HEK293 (cell line): ENCODE measurements at regions not wholly inside any gene's neighbourhood (a gene's known extent, or its start where the extent isn't known, plus 50 kb on each side); places are given as distances from the start of the nearest gene placed in this dataset.

Source experiments
- CTCF ChIA-PET: fragments of 350-600 bp; formaldehyde crosslinking; extraction: SDS; loops from one replicate; lab custom pipeline; 2021; ENCODE audit warnings: antibody characterized with exemption; lab: Yijun Ruan, JAX
- POLR2A ChIA-PET: fragments of 300-600 bp; formaldehyde crosslinking; extraction: SDS; loops from one replicate; lab custom pipeline; 2020; ENCODE audit warnings: antibody characterized with exemption, inconsistent platforms; lab: Yijun Ruan, JAX
- H3K27ac ChIP-seq: fragments of 200-500 bp; sonication (Bioruptor generic); 2 replicates; pipeline ENCODE4 v1.5.1; 2014; ENCODE audit warnings: low read depth, low read length, control low read depth, inconsistent platforms; ENCODE audit errors: extremely low read depth
- H3K36me3 ChIP-seq, 2 experiments: fragments of 200-500 bp in 1 of 2; sonication (Bioruptor generic) in 1 of 2; 1 replicate in 1 of 2; 2 replicates in 1 of 2; pipeline ENCODE4 v1.5.1; 2014 to 2017; ENCODE audit warnings: inconsistent platforms in 2 of 2, low read length in 2 of 2; ENCODE audit not compliant: control insufficient read depth in 2 of 2, insufficient read depth in 1 of 2
- H3K4me1 ChIP-seq: fragments of 200-500 bp; sonication (Bioruptor generic); 2 replicates; pipeline ENCODE4 v1.5.1; 2014; ENCODE audit warnings: mild to moderate bottlenecking, low read length, inconsistent platforms; ENCODE audit not compliant: control insufficient read depth, insufficient read depth
- H3K4me3 ChIP-seq: 2 replicates; pipeline ENCODE4 v1.5.1; 2011; ENCODE audit warnings: low read depth, mild to moderate bottlenecking, control low read depth, low read length, moderate library complexity
- H3K9me3 ChIP-seq: fragments of 200-500 bp; sonication (Bioruptor generic); 2 replicates; pipeline ENCODE4 v1.5.1; 2014; ENCODE audit warnings: low read depth, low read length, inconsistent platforms; ENCODE audit not compliant: control insufficient read depth, insufficient read depth
- GLI4 ChIP-seq: fragments of 450-650 bp; formaldehyde crosslinking; IDR thresholded peaks from 2 replicates; pipeline ENCODE4 v1.5.1; 2016; ENCODE audit warnings: missing biosample characterization, missing genetic modification characterization
- HOXA7 ChIP-seq: sonication (generic); formaldehyde crosslinking; IDR thresholded peaks from 2 replicates; pipeline ENCODE4 v1.8.1; 2022; ENCODE audit warnings: missing genetic modification reagents, borderline replicate concordance
- KLF9 ChIP-seq: fragments of 450-650 bp; formaldehyde crosslinking; IDR thresholded peaks from 2 replicates; pipeline ENCODE4 v1.5.1; 2016; ENCODE audit warnings: missing biosample characterization, missing genetic modification characterization, low read depth
- REPIN1 ChIP-seq: fragments of 450-650 bp; formaldehyde crosslinking; IDR thresholded peaks from 2 replicates; pipeline ENCODE4 v1.5.1; 2017; ENCODE audit warnings: missing biosample characterization, missing genetic modification characterization, low read depth
- ZFP69B ChIP-seq: fragments of 450-650 bp; formaldehyde crosslinking; IDR thresholded peaks from 2 replicates; pipeline ENCODE4 v1.5.1; 2016; ENCODE audit warnings: missing biosample characterization, missing genetic modification characterization
- ZNF133 ChIP-seq: fragments of 450-650 bp; formaldehyde crosslinking; IDR thresholded peaks from 2 replicates; pipeline ENCODE4 v1.5.1; 2016; ENCODE audit warnings: missing biosample characterization, missing genetic modification characterization
- ZNF138 ChIP-seq: fragments of 450-650 bp; formaldehyde crosslinking; IDR thresholded peaks from 2 replicates; pipeline ENCODE4 v1.5.1; 2016; ENCODE audit warnings: missing biosample characterization, missing genetic modification characterization, borderline replicate concordance
- ZNF211 ChIP-seq: fragments of 450-650 bp; formaldehyde crosslinking; IDR thresholded peaks from 2 replicates; pipeline ENCODE4 v1.5.1; 2016; ENCODE audit warnings: low read depth, missing biosample characterization, missing genetic modification characterization
- ZNF416 ChIP-seq: fragments of 450-650 bp; formaldehyde crosslinking; IDR thresholded peaks from 2 replicates; pipeline ENCODE4 v1.5.1; 2016; ENCODE audit warnings: missing biosample characterization, missing genetic modification characterization
- ZNF423 ChIP-seq: fragments of 450-650 bp; formaldehyde crosslinking; IDR thresholded peaks from 2 replicates; pipeline ENCODE4 v1.5.1; 2016; ENCODE audit warnings: missing biosample characterization, missing genetic modification characterization
- ZNF514 ChIP-seq: fragments of 450-650 bp; formaldehyde crosslinking; IDR thresholded peaks from 2 replicates; pipeline ENCODE4 v1.5.1; 2016; ENCODE audit warnings: missing biosample characterization, missing genetic modification characterization
- ZNF548 ChIP-seq: fragments of 450-650 bp; formaldehyde crosslinking; IDR thresholded peaks from 2 replicates; pipeline ENCODE4 v1.5.1; 2016; ENCODE audit warnings: missing biosample characterization, missing genetic modification characterization
- ZNF610 ChIP-seq: fragments of 450-650 bp; formaldehyde crosslinking; IDR thresholded peaks from 2 replicates; pipeline ENCODE4 v1.5.1; 2016; ENCODE audit warnings: missing biosample characterization, missing genetic modification characterization, borderline replicate concordance
- ZNF621 ChIP-seq: fragments of 450-650 bp; formaldehyde crosslinking; IDR thresholded peaks from 2 replicates; pipeline ENCODE4 v1.5.1; 2017; ENCODE audit warnings: missing biosample characterization, missing genetic modification characterization
- ZNF776 ChIP-seq: fragments of 450-650 bp; formaldehyde crosslinking; IDR thresholded peaks from 2 replicates; pipeline ENCODE4 v1.5.0; 2017; ENCODE audit warnings: missing biosample characterization, missing genetic modification characterization, borderline replicate concordance
- TF ChIP-seq, protein P1 (sequence below): fragments of 450-650 bp; formaldehyde crosslinking; IDR thresholded peaks from 2 replicates; pipeline ENCODE4 v1.5.1; 2016; ENCODE audit warnings: missing biosample characterization, missing genetic modification characterization
- TF ChIP-seq, protein P2 (sequence below): fragments of 450-650 bp; formaldehyde crosslinking; conservative IDR thresholded peaks from 2 replicates; pipeline ENCODE4 v1.5.1; 2016; ENCODE audit warnings: low read depth, missing biosample characterization, missing genetic modification characterization
- TF ChIP-seq, protein P3 (sequence below): fragments of 450-650 bp; formaldehyde crosslinking; IDR thresholded peaks from 2 replicates; pipeline ENCODE4 v1.5.1; 2016; ENCODE audit warnings: missing biosample characterization, missing genetic modification characterization
- TF ChIP-seq, protein P4 (sequence below): fragments of 450-650 bp; formaldehyde crosslinking; IDR thresholded peaks from 2 replicates; pipeline ENCODE4 v1.5.1; 2016; ENCODE audit warnings: missing biosample characterization, missing genetic modification characterization
- TF ChIP-seq, protein P5 (sequence below): fragments of 450-650 bp; formaldehyde crosslinking; IDR thresholded peaks from 2 replicates; pipeline ENCODE4 v1.5.1; 2016; ENCODE audit warnings: missing biosample characterization, missing genetic modification characterization

DNA sequence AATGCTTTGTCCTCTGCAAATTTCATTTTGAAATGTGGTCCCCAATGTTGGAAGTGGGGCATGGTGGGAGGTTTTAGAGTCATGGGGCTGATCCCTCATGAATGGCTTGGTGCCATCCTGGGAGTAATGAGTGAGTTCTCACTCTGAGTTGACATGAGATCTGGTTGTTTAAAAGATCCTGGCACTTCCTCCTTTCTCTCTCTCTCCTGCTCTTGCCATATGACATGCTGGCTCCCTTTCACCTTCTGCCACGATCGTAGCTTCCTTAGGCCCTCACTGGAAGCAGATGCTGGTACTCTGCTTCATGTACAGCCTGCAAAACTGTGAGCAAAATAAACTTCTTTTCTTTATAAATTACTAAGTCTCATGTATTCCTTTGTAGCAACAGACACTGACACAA is 262.0 kb downstream of the IL15 start:
- no peak for TF ChIP-seq ZNF548 (tag by site-specific recombination)
- no peak for TF ChIP-seq KLF9 (tag by site-specific recombination)
- TF ChIP-seq, protein P1, sequence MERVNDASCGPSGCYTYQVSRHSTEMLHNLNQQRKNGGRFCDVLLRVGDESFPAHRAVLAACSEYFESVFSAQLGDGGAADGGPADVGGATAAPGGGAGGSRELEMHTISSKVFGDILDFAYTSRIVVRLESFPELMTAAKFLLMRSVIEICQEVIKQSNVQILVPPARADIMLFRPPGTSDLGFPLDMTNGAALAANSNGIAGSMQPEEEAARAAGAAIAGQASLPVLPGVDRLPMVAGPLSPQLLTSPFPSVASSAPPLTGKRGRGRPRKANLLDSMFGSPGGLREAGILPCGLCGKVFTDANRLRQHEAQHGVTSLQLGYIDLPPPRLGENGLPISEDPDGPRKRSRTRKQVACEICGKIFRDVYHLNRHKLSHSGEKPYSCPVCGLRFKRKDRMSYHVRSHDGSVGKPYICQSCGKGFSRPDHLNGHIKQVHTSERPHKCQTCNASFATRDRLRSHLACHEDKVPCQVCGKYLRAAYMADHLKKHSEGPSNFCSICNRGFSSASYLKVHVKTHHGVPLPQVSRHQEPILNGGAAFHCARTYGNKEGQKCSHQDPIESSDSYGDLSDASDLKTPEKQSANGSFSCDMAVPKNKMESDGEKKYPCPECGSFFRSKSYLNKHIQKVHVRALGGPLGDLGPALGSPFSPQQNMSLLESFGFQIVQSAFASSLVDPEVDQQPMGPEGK (tag by site-specific recombination), result no peak
- TF ChIP-seq, protein P2, sequence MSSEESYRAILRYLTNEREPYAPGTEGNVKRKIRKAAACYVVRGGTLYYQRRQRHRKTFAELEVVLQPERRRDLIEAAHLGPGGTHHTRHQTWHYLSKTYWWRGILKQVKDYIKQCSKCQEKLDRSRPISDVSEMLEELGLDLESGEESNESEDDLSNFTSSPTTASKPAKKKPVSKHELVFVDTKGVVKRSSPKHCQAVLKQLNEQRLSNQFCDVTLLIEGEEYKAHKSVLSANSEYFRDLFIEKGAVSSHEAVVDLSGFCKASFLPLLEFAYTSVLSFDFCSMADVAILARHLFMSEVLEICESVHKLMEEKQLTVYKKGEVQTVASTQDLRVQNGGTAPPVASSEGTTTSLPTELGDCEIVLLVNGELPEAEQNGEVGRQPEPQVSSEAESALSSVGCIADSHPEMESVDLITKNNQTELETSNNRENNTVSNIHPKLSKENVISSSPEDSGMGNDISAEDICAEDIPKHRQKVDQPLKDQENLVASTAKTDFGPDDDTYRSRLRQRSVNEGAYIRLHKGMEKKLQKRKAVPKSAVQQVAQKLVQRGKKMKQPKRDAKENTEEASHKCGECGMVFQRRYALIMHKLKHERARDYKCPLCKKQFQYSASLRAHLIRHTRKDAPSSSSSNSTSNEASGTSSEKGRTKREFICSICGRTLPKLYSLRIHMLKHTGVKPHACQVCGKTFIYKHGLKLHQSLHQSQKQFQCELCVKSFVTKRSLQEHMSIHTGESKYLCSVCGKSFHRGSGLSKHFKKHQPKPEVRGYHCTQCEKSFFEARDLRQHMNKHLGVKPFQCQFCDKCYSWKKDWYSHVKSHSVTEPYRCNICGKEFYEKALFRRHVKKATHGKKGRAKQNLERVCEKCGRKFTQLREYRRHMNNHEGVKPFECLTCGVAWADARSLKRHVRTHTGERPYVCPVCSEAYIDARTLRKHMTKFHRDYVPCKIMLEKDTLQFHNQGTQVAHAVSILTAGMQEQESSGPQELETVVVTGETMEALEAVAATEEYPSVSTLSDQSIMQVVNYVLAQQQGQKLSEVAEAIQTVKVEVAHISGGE (tag by site-specific recombination), result no peak
- no peak for TF ChIP-seq ZNF211 (tag by site-specific recombination)
- no peak for TF ChIP-seq HOXA7
- no peak for TF ChIP-seq ZNF423 (tag by site-specific recombination)
- no peak for TF ChIP-seq ZNF610 (tag by site-specific recombination)
- no peak for TF ChIP-seq ZNF138
- TF ChIP-seq, protein P3, sequence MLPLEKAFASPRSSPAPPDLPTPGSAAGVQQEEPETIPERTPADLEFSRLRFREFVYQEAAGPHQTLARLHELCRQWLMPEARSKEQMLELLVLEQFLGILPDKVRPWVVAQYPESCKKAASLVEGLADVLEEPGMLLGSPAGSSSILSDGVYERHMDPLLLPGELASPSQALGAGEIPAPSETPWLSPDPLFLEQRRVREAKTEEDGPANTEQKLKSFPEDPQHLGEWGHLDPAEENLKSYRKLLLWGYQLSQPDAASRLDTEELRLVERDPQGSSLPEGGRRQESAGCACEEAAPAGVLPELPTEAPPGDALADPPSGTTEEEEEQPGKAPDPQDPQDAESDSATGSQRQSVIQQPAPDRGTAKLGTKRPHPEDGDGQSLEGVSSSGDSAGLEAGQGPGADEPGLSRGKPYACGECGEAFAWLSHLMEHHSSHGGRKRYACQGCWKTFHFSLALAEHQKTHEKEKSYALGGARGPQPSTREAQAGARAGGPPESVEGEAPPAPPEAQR, result no peak
- TF ChIP-seq ZNF621 (tag by site-specific recombination), result no peak
- TF ChIP-seq, protein P4, sequence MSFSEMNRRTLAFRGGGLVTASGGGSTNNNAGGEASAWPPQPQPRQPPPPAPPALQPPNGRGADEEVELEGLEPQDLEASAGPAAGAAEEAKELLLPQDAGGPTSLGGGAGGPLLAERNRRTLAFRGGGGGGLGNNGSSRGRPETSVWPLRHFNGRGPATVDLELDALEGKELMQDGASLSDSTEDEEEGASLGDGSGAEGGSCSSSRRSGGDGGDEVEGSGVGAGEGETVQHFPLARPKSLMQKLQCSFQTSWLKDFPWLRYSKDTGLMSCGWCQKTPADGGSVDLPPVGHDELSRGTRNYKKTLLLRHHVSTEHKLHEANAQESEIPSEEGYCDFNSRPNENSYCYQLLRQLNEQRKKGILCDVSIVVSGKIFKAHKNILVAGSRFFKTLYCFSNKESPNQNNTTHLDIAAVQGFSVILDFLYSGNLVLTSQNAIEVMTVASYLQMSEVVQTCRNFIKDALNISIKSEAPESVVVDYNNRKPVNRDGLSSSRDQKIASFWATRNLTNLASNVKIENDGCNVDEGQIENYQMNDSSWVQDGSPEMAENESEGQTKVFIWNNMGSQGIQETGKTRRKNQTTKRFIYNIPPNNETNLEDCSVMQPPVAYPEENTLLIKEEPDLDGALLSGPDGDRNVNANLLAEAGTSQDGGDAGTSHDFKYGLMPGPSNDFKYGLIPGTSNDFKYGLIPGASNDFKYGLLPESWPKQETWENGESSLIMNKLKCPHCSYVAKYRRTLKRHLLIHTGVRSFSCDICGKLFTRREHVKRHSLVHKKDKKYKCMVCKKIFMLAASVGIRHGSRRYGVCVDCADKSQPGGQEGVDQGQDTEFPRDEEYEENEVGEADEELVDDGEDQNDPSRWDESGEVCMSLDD, result no peak
- Histone ChIP-seq H3K4me3 (no peak overlapping the region), H3K36me3 (no peaks in the 10 kb centered on the region), H3K27ac (no peak overlapping the region), H3K9me3 (no peaks in the 10 kb centered on the region), H3K4me1 (no peaks in the 10 kb centered on the region)
- POLR2A ChIA-PET, result no interaction called here
- CTCF ChIA-PET, result interaction anchor here (0.5 kb wide), 1 partner anchor 28 kb away, joined by 3 read pairs; no protein-coding TSS in a partner anchor

DNA sequence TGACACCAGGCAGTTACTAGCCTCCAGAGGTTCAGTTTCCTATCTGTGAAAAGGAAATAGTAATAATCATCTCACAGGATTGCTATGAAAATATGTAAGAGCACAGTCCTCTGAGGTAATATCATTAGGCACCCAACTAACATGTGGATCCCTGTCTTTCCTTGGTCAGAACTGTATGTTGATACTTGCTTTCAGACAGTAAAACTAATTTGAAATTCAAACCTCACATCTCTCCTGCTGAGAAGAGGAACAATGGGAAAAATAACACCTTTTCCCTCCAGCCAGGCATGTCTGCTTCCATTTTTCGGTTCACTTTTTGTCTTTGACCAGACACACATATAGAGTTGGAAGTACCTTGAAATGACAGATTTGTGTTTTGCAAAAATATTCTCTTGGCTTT is 262.7 kb downstream of the IL15 start:
- POLR2A ChIA-PET, result no interaction called here
- CTCF ChIA-PET, result no interaction called here
- Histone ChIP-seq H3K4me3 (no peak overlapping the region), H3K36me3 (no peaks in the 10 kb centered on the region), H3K9me3 (no peaks in the 10 kb centered on the region), H3K4me1 (no peaks in the 10 kb centered on the region), H3K27ac (no peak overlapping the region)
- no peak for TF ChIP-seq ZNF416 (tag by site-specific recombination)
- TF ChIP-seq, protein P5, sequence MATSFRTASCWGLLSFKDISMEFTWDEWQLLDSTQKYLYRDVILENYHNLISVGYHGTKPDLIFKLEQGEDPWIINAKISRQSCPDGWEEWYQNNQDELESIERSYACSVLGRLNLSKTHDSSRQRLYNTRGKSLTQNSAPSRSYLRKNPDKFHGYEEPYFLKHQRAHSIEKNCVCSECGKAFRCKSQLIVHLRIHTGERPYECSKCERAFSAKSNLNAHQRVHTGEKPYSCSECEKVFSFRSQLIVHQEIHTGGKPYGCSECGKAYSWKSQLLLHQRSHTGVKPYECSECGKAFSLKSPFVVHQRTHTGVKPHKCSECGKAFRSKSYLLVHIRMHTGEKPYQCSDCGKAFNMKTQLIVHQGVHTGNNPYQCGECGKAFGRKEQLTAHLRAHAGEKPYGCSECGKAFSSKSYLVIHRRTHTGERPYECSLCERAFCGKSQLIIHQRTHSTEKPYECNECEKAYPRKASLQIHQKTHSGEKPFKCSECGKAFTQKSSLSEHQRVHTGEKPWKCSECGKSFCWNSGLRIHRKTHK (tag by site-specific recombination), result no peak
- no peak for TF ChIP-seq GLI4 (tag by site-specific recombination)
- TF ChIP-seq ZNF776, result no peak
- TF ChIP-seq ZNF133 (tag by site-specific recombination), result no peak
- no peak for TF ChIP-seq ZNF514 (tag by site-specific recombination)
- no peak for TF ChIP-seq ZFP69B (tag by site-specific recombination)
- TF ChIP-seq REPIN1 (tag by site-specific recombination), result no peak
